ENCODE measurements at regions not wholly inside any gene's neighbourhood (a gene's known extent, or its start where the extent isn't known, plus 50 kb on each side); places are given as distances from the start of the nearest gene placed in this dataset.

DNA sequence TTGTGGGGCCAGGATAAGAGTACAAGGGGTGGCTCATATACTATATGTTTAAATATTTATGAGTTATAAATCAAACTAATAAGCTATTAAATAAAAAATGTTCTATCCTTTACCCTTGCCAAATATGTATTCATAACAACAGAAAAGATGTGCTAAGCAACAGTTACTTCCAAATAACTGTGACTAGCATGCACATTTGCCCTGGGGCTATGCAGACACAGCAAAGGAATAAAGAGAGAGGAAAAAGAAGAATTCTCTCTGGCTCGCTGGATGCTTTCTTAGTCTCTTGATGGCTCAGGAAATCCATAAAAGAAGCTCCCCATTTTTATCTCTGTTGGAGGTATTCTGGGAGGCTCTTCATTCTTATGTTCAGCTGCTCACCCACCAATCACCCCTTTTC is 182.4 kb upstream of the ATP10B start:
- TF ChIP-seq YY1 (IDR thresholded peaks at IDR 0.05; ENCODE audit: insufficient read depth, insufficient read length) (no peak), SUZ12 (IDR thresholded peaks at IDR 0.05; ENCODE audit: extremely low read depth, insufficient read depth, insufficient read length) (no peak), ZNF274 (IDR thresholded peaks at IDR 0.05; ENCODE audit: low read depth, low read length) (no peak)

Measured in NT2/D1 (cell line).